SK-N-SH (cell line): ENCODE measurements at regions not wholly inside any gene's neighbourhood (a gene's known extent, or its start where the extent isn't known, plus 50 kb on each side); places are given as distances from the start of the nearest gene placed in this dataset.
"Not testable (repeated sequence)": the region's sequence is repeated elsewhere in the genome, so short reads cannot be mapped to it uniquely, and the experiment has no call there.

Experiments
- CTCF ChIA-PET: fragments of 300-600, 350-600 bp; formaldehyde crosslinking; extraction: SDS; loops from one replicate; lab custom pipeline; 2021; lab: Yijun Ruan, JAX
- POLR2A ChIA-PET: fragments of 350-600 bp; sonication (Branson Sonifier 250); formaldehyde crosslinking; extraction: SDS; loops from one replicate; lab custom pipeline; 2020; ENCODE audit warnings: antibody characterized with exemption, inconsistent platforms; lab: Yijun Ruan, JAX
- DNase-seq: peaks from one replicate; pipeline ENCODE4 v3.0.0; 2012
- H2AFZ ChIP-seq: fragments of 200-600 bp; sonication (generic); 2 replicates; pipeline ENCODE4 v1.8.1; 2016; ENCODE audit warnings: antibody characterized with exemption, mild to moderate bottlenecking, low read depth
- H3F3A ChIP-seq: fragments of 200-600 bp; sonication (generic); replicated peaks from 2 replicates; pipeline ENCODE3; 2016; ENCODE audit warnings: antibody characterized with exemption, mild to moderate bottlenecking; ENCODE audit not compliant: insufficient read depth
- H3K27ac ChIP-seq, 2 experiments: fragments of 200-500 bp in 1 of 2; fragments of 200-600 bp in 1 of 2; sonication (Bioruptor generic) in 1 of 2; sonication (generic), shearing (Covaris generic) in 1 of 2; 2 replicates each; pipeline versions ENCODE4 v1.5.1 to v1.6.1; 2014 to 2016; ENCODE audit warnings: low read depth in 2 of 2, inconsistent platforms in 1 of 2, low read length in 1 of 2, mild to moderate bottlenecking in 1 of 2, mixed read lengths in 1 of 2
- H3K27me3 ChIP-seq: fragments of 200-600 bp; sonication (generic), shearing (Covaris generic); 2 replicates; pipeline ENCODE4 v1.6.1; 2016; ENCODE audit warnings: mixed run types; ENCODE audit not compliant: insufficient read depth
- H3K36me3 ChIP-seq, 2 experiments: fragments of 200-500 bp in 1 of 2; fragments of 200-600 bp in 1 of 2; sonication (Bioruptor generic) in 1 of 2; sonication (generic) in 1 of 2; replicated peaks in 1 of 2; 2 replicates each; pipeline versions ENCODE3 to v1.5.1; 2014 to 2016; ENCODE audit warnings: low read length in 1 of 2, mild to moderate bottlenecking in 1 of 2; ENCODE audit not compliant: insufficient read depth in 2 of 2, control insufficient read depth in 1 of 2
- H3K4me1 ChIP-seq, 2 experiments: fragments of 200-500 bp in 1 of 2; fragments of 200-600 bp in 1 of 2; sonication (Bioruptor generic) in 1 of 2; sonication (generic), shearing (Covaris generic) in 1 of 2; 2 replicates each; pipeline versions ENCODE4 v1.5.1 to v1.6.1; 2014 to 2016; ENCODE audit warnings: low read depth in 1 of 2, low read length in 1 of 2, mixed run types in 1 of 2; ENCODE audit not compliant: insufficient read depth in 2 of 2, control insufficient read depth in 1 of 2
- H3K4me2 ChIP-seq: fragments of 200-600 bp; sonication (generic), shearing (Covaris generic); 2 replicates; pipeline ENCODE4 v1.6.1; 2017; ENCODE audit warnings: mixed run types
- H3K4me3 ChIP-seq, 2 experiments: fragments of 200-500 bp in 1 of 2; fragments of 200-600 bp in 1 of 2; sonication (Bioruptor generic) in 1 of 2; sonication (generic), shearing (Covaris generic) in 1 of 2; 2 replicates each; pipeline versions ENCODE4 v1.5.1 to v1.8.1; 2014 to 2016; ENCODE audit warnings: low read depth in 2 of 2, inconsistent platforms in 1 of 2, low read length in 1 of 2, mild to moderate bottlenecking in 1 of 2, mixed read lengths in 1 of 2, moderate library complexity in 1 of 2
- H3K79me2 ChIP-seq: fragments of 200-600 bp; sonication (generic); 2 replicates; pipeline ENCODE4 v1.8.1; 2017; ENCODE audit warnings: mild to moderate bottlenecking; ENCODE audit not compliant: insufficient read depth
- H3K9ac ChIP-seq: fragments of 200-600 bp; sonication (generic); 2 replicates; pipeline ENCODE4 v1.6.1; 2017; ENCODE audit warnings: mixed run types
- H3K9me2 ChIP-seq: fragments of 200-600 bp; sonication (generic); 2 replicates; pipeline ENCODE4 v1.6.1; 2017; ENCODE audit warnings: mixed run types
- H3K9me3 ChIP-seq: fragments of 200-600 bp; sonication (generic); 2 replicates; pipeline ENCODE4 v1.6.1; 2017; ENCODE audit warnings: mixed run types, mild to moderate bottlenecking, moderate library complexity
- H4K20me1 ChIP-seq: fragments of 200-600 bp; sonication (generic); 2 replicates; pipeline ENCODE4 v1.6.1; 2017; ENCODE audit warnings: mild to moderate bottlenecking, mixed run types; ENCODE audit not compliant: insufficient read depth
- CHD2 ChIP-seq: fragments of 150-350 bp; IDR thresholded peaks from 2 replicates; pipeline ENCODE4 v1.6.1; 2018; ENCODE audit warnings: low read length; ENCODE audit not compliant: partially characterized antibody
- ELF1 ChIP-seq: IDR thresholded peaks from 2 replicates; pipeline ENCODE4 v1.4.0; 2012
- EP300 ChIP-seq, 2 experiments: IDR thresholded peaks; 2 replicates each; pipeline versions ENCODE4 v1.4.0 to v1.6.1; 2012; ENCODE audit warnings: borderline replicate concordance in 1 of 2, low read depth in 1 of 2, low read length in 1 of 2
- FOXM1 ChIP-seq: IDR thresholded peaks from 2 replicates; pipeline ENCODE4 v1.4.0; 2012; ENCODE audit warnings: low read depth, mild to moderate bottlenecking
- GABPA ChIP-seq: IDR thresholded peaks from 2 replicates; pipeline ENCODE4 v1.4.0; 2012; ENCODE audit warnings: low read depth, mild to moderate bottlenecking
- GATA2 ChIP-seq: sonication (generic); formaldehyde crosslinking; IDR thresholded peaks from 2 replicates; pipeline ENCODE4 v1.5.0; 2020; ENCODE audit warnings: mild to moderate bottlenecking, missing genetic modification reagents
- MXI1 ChIP-seq: IDR thresholded peaks from 2 replicates; pipeline ENCODE4 v1.6.1; 2012; ENCODE audit warnings: mild to moderate bottlenecking, low read depth, low read length, improper control_type of control experiment
- POLR2AphosphoS5 ChIP-seq: IDR thresholded peaks from 2 replicates; pipeline ENCODE4 v1.6.1; 2012; ENCODE audit warnings: low read depth, low read length
- RAD21 ChIP-seq: IDR thresholded peaks from 2 replicates; pipeline ENCODE4 v1.6.1; 2012; ENCODE audit warnings: mild to moderate bottlenecking, low read length
- RXRA ChIP-seq: IDR thresholded peaks from 2 replicates; pipeline ENCODE4 v1.4.0; 2012; ENCODE audit warnings: low read depth, mild to moderate bottlenecking, borderline replicate concordance
- WGBS: methylation state at CpG from one replicate; pipeline ENCODE4 v1.1.6; 2017; ENCODE audit warnings: low lambda C conversion rate; 5-methylcytosine and 5-hydroxymethylcytosine counted together
- TF ChIP-seq, protein P1 (sequence below): IDR thresholded peaks from 2 replicates; pipeline ENCODE4 v1.6.1; 2012; ENCODE audit warnings: mild to moderate bottlenecking, low read depth, low read length, moderate library complexity
- TF ChIP-seq, protein P2 (sequence below): IDR thresholded peaks from 2 replicates; pipeline ENCODE4 v1.4.0; 2012; ENCODE audit warnings: low read depth, borderline replicate concordance
- TF ChIP-seq, protein P3 (sequence below): IDR thresholded peaks from 2 replicates; pipeline ENCODE4 v1.4.0; 2012; ENCODE audit warnings: low read depth
- TF ChIP-seq, protein P4 (sequence below): fragments of 150-350 bp; IDR thresholded peaks from 2 replicates; pipeline ENCODE4 v1.6.1; 2017; ENCODE audit warnings: antibody characterized with exemption, low read length, low read depth, borderline replicate concordance
- TF ChIP-seq, protein P5 (sequence below): fragments of 150-350 bp; IDR thresholded peaks from 2 replicates; pipeline ENCODE4 v1.6.1; 2016; ENCODE audit warnings: mild to moderate bottlenecking, low read depth, low read length
- TF ChIP-seq, protein P6 (sequence below): IDR thresholded peaks from 2 replicates; pipeline ENCODE4; 2012

DNA sequence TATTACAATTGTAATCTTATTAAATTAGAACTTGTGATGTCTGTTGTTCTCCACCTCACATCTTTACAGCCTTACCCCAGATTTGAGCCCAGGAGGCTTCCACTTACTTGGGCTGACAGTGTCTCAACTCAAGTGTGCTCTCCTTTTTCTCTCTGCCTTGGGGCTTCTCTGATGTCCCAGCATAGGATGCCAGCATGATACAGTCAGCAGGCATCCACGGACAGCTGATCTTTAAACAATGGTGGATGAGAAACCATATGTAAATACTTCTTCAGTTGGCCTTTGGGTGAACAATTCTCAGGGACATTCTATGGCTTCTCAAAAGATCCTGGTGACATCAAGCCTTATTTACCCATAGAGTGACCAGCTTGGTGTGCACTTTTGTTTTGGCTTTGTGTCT is 107.6 kb upstream of the GORAB start:
- H3K9ac ChIP-seq = no peak overlapping the region
- H2AFZ ChIP-seq = no peak overlapping the region
- no peak overlapping the region for H3K4me2 ChIP-seq
- H3K9me2 ChIP-seq = no peaks in the 10 kb centered on the region
- TF ChIP-seq POLR2AphosphoS5 (no peak), RXRA (no peak), RAD21 (no peak), CHD2 (no peak)
- CTCF ChIA-PET = no interaction called here
- 0% methylated on average over 1 of the region's 1 CpG for WGBS
- POLR2A ChIA-PET = no interaction called here
- H3K79me2 ChIP-seq = no peaks in the 10 kb centered on the region
- H3K9me3 ChIP-seq = no peaks in the 10 kb centered on the region
- no peaks in the 10 kb centered on the region for H4K20me1 ChIP-seq
- H3F3A ChIP-seq = no peaks in the 10 kb centered on the region
- no peak for DNase-seq
- no peaks in the 10 kb centered on the region for H3K36me3 ChIP-seq
- no peak overlapping the region for H3K4me3 ChIP-seq
- H3K27ac ChIP-seq = no peak overlapping the region
- no peaks in the 10 kb centered on the region for H3K4me1 ChIP-seq
- no peaks in the 10 kb centered on the region for H3K27me3 ChIP-seq

DNA sequence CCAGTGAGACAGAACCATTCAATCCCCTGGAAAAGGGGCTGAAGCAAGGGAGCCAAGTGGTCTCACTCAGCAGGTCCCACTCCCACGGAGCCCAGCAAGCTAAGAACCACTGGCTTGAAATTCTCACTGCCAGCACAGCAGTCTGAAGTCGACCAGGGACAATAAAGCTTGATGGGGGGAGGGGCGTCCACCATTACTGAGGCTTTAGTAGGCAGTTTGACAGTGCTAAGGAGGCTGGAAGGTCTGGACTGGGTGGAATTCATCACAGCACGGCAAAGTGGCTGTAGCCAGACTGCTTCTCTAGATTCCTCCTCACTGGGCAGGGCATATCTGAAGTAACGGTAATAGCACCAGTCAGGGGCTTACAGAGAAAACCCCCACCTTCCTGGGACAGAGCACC is 105.4 kb upstream of the GORAB start:
- Histone ChIP-seq H3K9me2 (no peaks in the 10 kb centered on the region), H4K20me1 (no peaks in the 10 kb centered on the region), H2AFZ (no peak overlapping the region), H3K27me3 (no peaks in the 10 kb centered on the region), H3F3A (no peaks in the 10 kb centered on the region), H3K36me3 (no peaks in the 10 kb centered on the region), H3K27ac (no peak overlapping the region), H3K79me2 (no peaks in the 10 kb centered on the region), H3K4me1 (no peaks in the 10 kb centered on the region), H3K9me3 (no peaks in the 10 kb centered on the region), H3K4me2 (no peak overlapping the region), H3K4me3 (no peak overlapping the region), H3K9ac (no peak overlapping the region)
- ChIA-PET POLR2A (no interaction called here), CTCF (no interaction called here)
- 15% methylated on average over 5 of the region's 5 CpGs for WGBS
- TF ChIP-seq, protein P1, sequence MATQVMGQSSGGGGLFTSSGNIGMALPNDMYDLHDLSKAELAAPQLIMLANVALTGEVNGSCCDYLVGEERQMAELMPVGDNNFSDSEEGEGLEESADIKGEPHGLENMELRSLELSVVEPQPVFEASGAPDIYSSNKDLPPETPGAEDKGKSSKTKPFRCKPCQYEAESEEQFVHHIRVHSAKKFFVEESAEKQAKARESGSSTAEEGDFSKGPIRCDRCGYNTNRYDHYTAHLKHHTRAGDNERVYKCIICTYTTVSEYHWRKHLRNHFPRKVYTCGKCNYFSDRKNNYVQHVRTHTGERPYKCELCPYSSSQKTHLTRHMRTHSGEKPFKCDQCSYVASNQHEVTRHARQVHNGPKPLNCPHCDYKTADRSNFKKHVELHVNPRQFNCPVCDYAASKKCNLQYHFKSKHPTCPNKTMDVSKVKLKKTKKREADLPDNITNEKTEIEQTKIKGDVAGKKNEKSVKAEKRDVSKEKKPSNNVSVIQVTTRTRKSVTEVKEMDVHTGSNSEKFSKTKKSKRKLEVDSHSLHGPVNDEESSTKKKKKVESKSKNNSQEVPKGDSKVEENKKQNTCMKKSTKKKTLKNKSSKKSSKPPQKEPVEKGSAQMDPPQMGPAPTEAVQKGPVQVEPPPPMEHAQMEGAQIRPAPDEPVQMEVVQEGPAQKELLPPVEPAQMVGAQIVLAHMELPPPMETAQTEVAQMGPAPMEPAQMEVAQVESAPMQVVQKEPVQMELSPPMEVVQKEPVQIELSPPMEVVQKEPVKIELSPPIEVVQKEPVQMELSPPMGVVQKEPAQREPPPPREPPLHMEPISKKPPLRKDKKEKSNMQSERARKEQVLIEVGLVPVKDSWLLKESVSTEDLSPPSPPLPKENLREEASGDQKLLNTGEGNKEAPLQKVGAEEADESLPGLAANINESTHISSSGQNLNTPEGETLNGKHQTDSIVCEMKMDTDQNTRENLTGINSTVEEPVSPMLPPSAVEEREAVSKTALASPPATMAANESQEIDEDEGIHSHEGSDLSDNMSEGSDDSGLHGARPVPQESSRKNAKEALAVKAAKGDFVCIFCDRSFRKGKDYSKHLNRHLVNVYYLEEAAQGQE = no peak
- TF ChIP-seq GABPA (no peak), MXI1 (no peak), GATA2 (CRISPR knock-in tag) (no peak), FOXM1 (no peak), ELF1 (no peak), EP300 (IDR thresholded peaks at IDR 0.05; ENCODE audit: borderline replicate concordance in 1 of 2, low read depth in 1 of 2, low read length in 1 of 2) (no peak)
- TF ChIP-seq, protein P2, sequence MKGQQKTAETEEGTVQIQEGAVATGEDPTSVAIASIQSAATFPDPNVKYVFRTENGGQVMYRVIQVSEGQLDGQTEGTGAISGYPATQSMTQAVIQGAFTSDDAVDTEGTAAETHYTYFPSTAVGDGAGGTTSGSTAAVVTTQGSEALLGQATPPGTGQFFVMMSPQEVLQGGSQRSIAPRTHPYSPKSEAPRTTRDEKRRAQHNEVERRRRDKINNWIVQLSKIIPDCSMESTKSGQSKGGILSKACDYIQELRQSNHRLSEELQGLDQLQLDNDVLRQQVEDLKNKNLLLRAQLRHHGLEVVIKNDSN = no peak
- TF ChIP-seq, protein P3, sequence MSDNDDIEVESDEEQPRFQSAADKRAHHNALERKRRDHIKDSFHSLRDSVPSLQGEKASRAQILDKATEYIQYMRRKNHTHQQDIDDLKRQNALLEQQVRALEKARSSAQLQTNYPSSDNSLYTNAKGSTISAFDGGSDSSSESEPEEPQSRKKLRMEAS = no peak
- TF ChIP-seq, protein P4, sequence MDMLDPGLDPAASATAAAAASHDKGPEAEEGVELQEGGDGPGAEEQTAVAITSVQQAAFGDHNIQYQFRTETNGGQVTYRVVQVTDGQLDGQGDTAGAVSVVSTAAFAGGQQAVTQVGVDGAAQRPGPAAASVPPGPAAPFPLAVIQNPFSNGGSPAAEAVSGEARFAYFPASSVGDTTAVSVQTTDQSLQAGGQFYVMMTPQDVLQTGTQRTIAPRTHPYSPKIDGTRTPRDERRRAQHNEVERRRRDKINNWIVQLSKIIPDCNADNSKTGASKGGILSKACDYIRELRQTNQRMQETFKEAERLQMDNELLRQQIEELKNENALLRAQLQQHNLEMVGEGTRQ = no peak
- TF ChIP-seq, protein P5, sequence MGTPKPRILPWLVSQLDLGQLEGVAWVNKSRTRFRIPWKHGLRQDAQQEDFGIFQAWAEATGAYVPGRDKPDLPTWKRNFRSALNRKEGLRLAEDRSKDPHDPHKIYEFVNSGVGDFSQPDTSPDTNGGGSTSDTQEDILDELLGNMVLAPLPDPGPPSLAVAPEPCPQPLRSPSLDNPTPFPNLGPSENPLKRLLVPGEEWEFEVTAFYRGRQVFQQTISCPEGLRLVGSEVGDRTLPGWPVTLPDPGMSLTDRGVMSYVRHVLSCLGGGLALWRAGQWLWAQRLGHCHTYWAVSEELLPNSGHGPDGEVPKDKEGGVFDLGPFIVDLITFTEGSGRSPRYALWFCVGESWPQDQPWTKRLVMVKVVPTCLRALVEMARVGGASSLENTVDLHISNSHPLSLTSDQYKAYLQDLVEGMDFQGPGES = no peak
- TF ChIP-seq, protein P6, sequence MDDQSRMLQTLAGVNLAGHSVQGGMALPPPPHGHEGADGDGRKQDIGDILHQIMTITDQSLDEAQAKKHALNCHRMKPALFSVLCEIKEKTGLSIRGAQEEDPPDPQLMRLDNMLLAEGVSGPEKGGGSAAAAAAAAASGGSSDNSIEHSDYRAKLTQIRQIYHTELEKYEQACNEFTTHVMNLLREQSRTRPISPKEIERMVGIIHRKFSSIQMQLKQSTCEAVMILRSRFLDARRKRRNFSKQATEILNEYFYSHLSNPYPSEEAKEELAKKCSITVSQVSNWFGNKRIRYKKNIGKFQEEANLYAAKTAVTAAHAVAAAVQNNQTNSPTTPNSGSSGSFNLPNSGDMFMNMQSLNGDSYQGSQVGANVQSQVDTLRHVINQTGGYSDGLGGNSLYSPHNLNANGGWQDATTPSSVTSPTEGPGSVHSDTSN = no peak
- no peak for DNase-seq

DNA sequence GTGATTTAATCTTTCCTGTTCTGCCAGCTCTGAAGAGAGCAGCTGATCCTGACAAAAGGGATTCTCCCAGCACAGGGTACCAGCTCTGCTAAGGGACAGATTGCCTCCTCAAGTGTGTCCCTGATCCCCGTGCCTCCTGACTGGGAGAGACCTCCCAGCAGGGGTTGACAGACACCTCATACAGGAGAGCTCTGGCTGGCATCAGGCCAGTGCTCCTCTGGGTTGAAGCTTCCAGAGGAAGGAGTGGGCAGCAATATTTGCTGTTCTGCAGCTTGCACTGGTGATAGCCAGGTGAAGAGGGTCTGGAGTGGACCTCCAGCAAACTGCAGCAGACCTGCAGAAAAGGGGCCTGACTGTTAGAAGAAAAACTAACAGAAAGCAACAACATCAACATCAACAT is 105.0 kb upstream of the GORAB start:
- WGBS = 0% methylated on average over 1 of the region's 1 CpG
- H3K4me1 ChIP-seq, DNase-seq, H3F3A ChIP-seq, H2AFZ ChIP-seq, H3K4me2 ChIP-seq, H4K20me1 ChIP-seq, CTCF ChIA-PET, H3K9me2 ChIP-seq, H3K9ac ChIP-seq, H3K9me3 ChIP-seq, H3K79me2 ChIP-seq, H3K27ac ChIP-seq, H3K36me3 ChIP-seq, H3K4me3 ChIP-seq, POLR2A ChIA-PET, H3K27me3 ChIP-seq: not testable (repeated sequence)
